ENCODE measurements at regions not wholly inside any gene's neighbourhood (a gene's known extent, or its start where the extent isn't known, plus 50 kb on each side); places are given as distances from the start of the nearest gene placed in this dataset.
"Not testable (repeated sequence)": the region's sequence is repeated elsewhere in the genome, so short reads cannot be mapped to it uniquely, and the experiment has no call there.

GRCh38 chr4:162469977-162470376 lies 306.2 kb upstream of the FSTL5 start:
- Histone ChIP-seq H3K27me3 (ENCODE audit: control insufficient read depth in 1 of 2, insufficient read depth in 2 of 2, low read length in 2 of 2) (no peaks in the 10 kb centered on the region), H3K9me3 (ENCODE audit: control insufficient read depth in 1 of 2, insufficient read depth in 1 of 2, low read length in 2 of 2) (peaks cover 0 to 4% of the 10 kb centered on the region in 2 experiments), H3K4me1 (ENCODE audit: insufficient read depth, low read length) (no peaks in the 10 kb centered on the region), H3K36me3 (ENCODE audit: insufficient read depth, low read length) (no peaks in the 10 kb centered on the region), H3K4me3 (ENCODE audit: low read length) (no peak overlapping the region), H3K27ac (ENCODE audit: low read depth in 1 of 2, low read length in 2 of 2) (no peak overlapping the region)
- H3K36me3 Mint-ChIP-seq (ENCODE audit: low read depth): no peaks in the 10 kb centered on the region
- intact Hi-C loops (cut with DNase I, micrococcal nuclease): no loop called here
- no peaks in the 10 kb centered on the region for H3K4me1 Mint-ChIP-seq (ENCODE audit: low read depth)
- no peaks in the 10 kb centered on the region for H3K9me3 Mint-ChIP-seq
- TF ChIP-seq CTCF (IDR thresholded peaks at IDR 0.05): no peak
- ATAC-seq (ENCODE audit: poor library complexity) (no peak), DNase-seq (no peak)
- H3K27ac Mint-ChIP-seq: no peak overlapping the region
- no peak overlapping the region for H3K4me3 Mint-ChIP-seq
- H3K27me3 Mint-ChIP-seq: no peaks in the 10 kb centered on the region
- ChIA-PET CTCF (no interaction called here), POLR2A (no interaction called here)

GRCh38 chr4:162465356-162465755 lies 301.6 kb upstream of the FSTL5 start:
- H3K27ac ChIP-seq (ENCODE audit: low read depth in 1 of 2, low read length in 2 of 2); H3K4me1 ChIP-seq (ENCODE audit: insufficient read depth, low read length); H3K36me3 Mint-ChIP-seq (ENCODE audit: low read depth); H3K27me3 ChIP-seq (ENCODE audit: control insufficient read depth in 1 of 2, insufficient read depth in 2 of 2, low read length in 2 of 2); H3K4me1 Mint-ChIP-seq (ENCODE audit: low read depth); H3K27ac Mint-ChIP-seq; H3K9me3 ChIP-seq (ENCODE audit: control insufficient read depth in 1 of 2, insufficient read depth in 1 of 2, low read length in 2 of 2); H3K9me3 Mint-ChIP-seq; H3K4me3 ChIP-seq (ENCODE audit: low read length); H3K4me3 Mint-ChIP-seq; CTCF ChIA-PET; intact Hi-C loops (cut with DNase I, micrococcal nuclease); ATAC-seq (ENCODE audit: poor library complexity); H3K36me3 ChIP-seq (ENCODE audit: insufficient read depth, low read length); POLR2A ChIA-PET; H3K27me3 Mint-ChIP-seq; DNase-seq: not testable (repeated sequence)

GRCh38 chr4:162461952-162462351 lies 298.2 kb upstream of the FSTL5 start:
- Mint-ChIP-seq H3K4me1 (ENCODE audit: low read depth) (no peaks in the 10 kb centered on the region), H3K9me3 (peaks cover 2% of the 10 kb centered on the region), H3K27ac (no peak overlapping the region), H3K36me3 (ENCODE audit: low read depth) (no peaks in the 10 kb centered on the region), H3K4me3 (no peak overlapping the region), H3K27me3 (no peaks in the 10 kb centered on the region)
- ATAC-seq (ENCODE audit: poor library complexity): no peak
- Histone ChIP-seq H3K36me3 (ENCODE audit: insufficient read depth, low read length) (no peaks in the 10 kb centered on the region), H3K9me3 (ENCODE audit: control insufficient read depth in 1 of 2, insufficient read depth in 1 of 2, low read length in 2 of 2) (no peaks in the 10 kb centered on the region), H3K4me3 (ENCODE audit: low read length) (no peak overlapping the region), H3K27ac (ENCODE audit: low read depth in 1 of 2, low read length in 2 of 2) (no peak overlapping the region), H3K27me3 (ENCODE audit: control insufficient read depth in 1 of 2, insufficient read depth in 2 of 2, low read length in 2 of 2) (no peaks in the 10 kb centered on the region), H3K4me1 (ENCODE audit: insufficient read depth, low read length) (no peaks in the 10 kb centered on the region)
- DNase-seq: no peak
- ChIA-PET POLR2A (no interaction called here), CTCF (no interaction called here)
- no peak for TF ChIP-seq CTCF (IDR thresholded peaks at IDR 0.05)
- intact Hi-C loops (cut with DNase I, micrococcal nuclease): no loop called here

- H3K36me3 Mint-ChIP-seq (ENCODE audit: low read depth): no peaks in the 10 kb centered on the region
- POLR2A ChIA-PET: no interaction called here
- TF ChIP-seq CTCF (IDR thresholded peaks at IDR 0.05): no peak
- Histone ChIP-seq H3K27me3 (ENCODE audit: control insufficient read depth in 1 of 2, insufficient read depth in 2 of 2, low read length in 2 of 2) (no peaks in the 10 kb centered on the region), H3K4me3 (ENCODE audit: low read length) (no peak overlapping the region), H3K27ac (ENCODE audit: low read depth in 1 of 2, low read length in 2 of 2) (no peak overlapping the region), H3K36me3 (ENCODE audit: insufficient read depth, low read length) (no peaks in the 10 kb centered on the region), H3K4me1 (ENCODE audit: insufficient read depth, low read length) (no peaks in the 10 kb centered on the region), H3K9me3 (ENCODE audit: control insufficient read depth in 1 of 2, insufficient read depth in 1 of 2, low read length in 2 of 2) (no peaks in the 10 kb centered on the region)
- no peak overlapping the region for H3K27ac Mint-ChIP-seq
- no peak for ATAC-seq (ENCODE audit: poor library complexity)
- no peaks in the 10 kb centered on the region for H3K4me1 Mint-ChIP-seq (ENCODE audit: low read depth)
- H3K9me3 Mint-ChIP-seq: peaks cover 2% of the 10 kb centered on the region
- intact Hi-C loops (cut with DNase I, micrococcal nuclease): no loop called here
- CTCF ChIA-PET: no interaction called here
- no peak overlapping the region for H3K4me3 Mint-ChIP-seq
- no peaks in the 10 kb centered on the region for H3K27me3 Mint-ChIP-seq
- no peak for DNase-seq
Measured at GRCh38 chr4:162458051-162458450, 294.3 kb upstream of the FSTL5 start.
